HepG2 (cell line): ENCODE measurements at regions not wholly inside any gene's neighbourhood (a gene's known extent, or its start where the extent isn't known, plus 50 kb on each side); places are given as distances from the start of the nearest gene placed in this dataset.

Experiments
- ATAC-seq: fragments of 200-7000 bp; cut with Tn5 transposase; 3 replicates; pipeline ENCODE4 v1.9.1; 2020; ENCODE audit warnings: mild to moderate bottlenecking, moderate library complexity
- BruUV-seq: library from RNA; stranded (reverse); fragments of 400-500 nt; replicated peaks from 2 replicates; lab custom pipeline; 2021; lab: Mats Ljungman, UMichigan
- CTCF ChIA-PET: fragments of 300-600 bp; formaldehyde crosslinking; extraction: SDS; loops from one replicate; lab custom pipeline; 2021; ENCODE audit warnings: low total read pairs, inconsistent platforms, low intra/inter-chr PET ratio; lab: Yijun Ruan, JAX
- POLR2A ChIA-PET: fragments of 350-600 bp; sonication (Branson Sonifier 250); formaldehyde crosslinking; loops from one replicate; lab custom pipeline; 2020; ENCODE audit warnings: antibody characterized with exemption, inconsistent platforms; lab: Yijun Ruan, JAX
- DNase-seq: peaks from one replicate; pipeline ENCODE4 v3.0.0-alpha.2; 2015; ENCODE audit warnings: low spot score
- FAIRE-seq: peaks from 3 replicates; lab custom pipeline; 2011; peaks lifted over from hg19 to GRCh38; lab: Jason Lieb, UNC
- H2AFZ ChIP-seq: one replicate; pipeline ENCODE4 v1.6.1; 2011; ENCODE audit warnings: low read length, inconsistent platforms
- H3K27ac ChIP-seq: fragments of 300-600 bp; 3 replicates; pipeline ENCODE4 v1.8.0; 2011; ENCODE audit warnings: mixed run types, mild to moderate bottlenecking, mixed read lengths, low read length, inconsistent platforms; ENCODE audit not compliant: insufficient read depth; ENCODE audit errors: extremely low read length
- H3K27me3 ChIP-seq, 2 experiments: fragments of 200-600 bp in 1 of 2; 2 replicates in 1 of 2; 3 replicates in 1 of 2; pipeline versions ENCODE4 v1.6.0 to v1.8.0; 2011; ENCODE audit warnings: low read length in 2 of 2, mild to moderate bottlenecking in 2 of 2, moderate library complexity in 2 of 2, inconsistent platforms in 1 of 2; ENCODE audit not compliant: insufficient read depth in 2 of 2, control insufficient read depth in 1 of 2
- H3K36me3 ChIP-seq, 2 experiments: fragments of 200-600 bp in 1 of 2; replicated peaks in 1 of 2; 2 replicates in 1 of 2; 3 replicates in 1 of 2; pipeline versions ENCODE4 v1.5.1 to v1.8.0; 2011; ENCODE audit warnings: low read length in 2 of 2, inconsistent platforms in 1 of 2; ENCODE audit not compliant: insufficient read depth in 2 of 2, control insufficient read depth in 1 of 2
- H3K4me1 ChIP-seq: 2 replicates; pipeline ENCODE4 v1.5.1; 2012; ENCODE audit warnings: low read length, inconsistent platforms; ENCODE audit not compliant: insufficient read depth
- H3K4me2 ChIP-seq: 2 replicates; pipeline ENCODE4 v1.6.0; 2011; ENCODE audit warnings: low read depth, low read length, inconsistent platforms
- H3K4me3 ChIP-seq, 3 experiments: fragments of 200-600 bp in 1 of 3; sonication (generic), shearing (Covaris generic) in 1 of 3; replicated peaks in 1 of 3; 2 replicates each; pipeline ENCODE4 v1.5.1; 2011 to 2016; ENCODE audit warnings: low read length in 3 of 3, inconsistent platforms in 2 of 3, low read depth in 2 of 3, mild to moderate bottlenecking in 2 of 3, control low read depth in 1 of 3, mixed read lengths in 1 of 3; ENCODE audit not compliant: insufficient read depth in 1 of 3
- H3K79me2 ChIP-seq: one replicate; pipeline ENCODE4 v1.6.1; 2011; ENCODE audit warnings: low read length, inconsistent platforms; ENCODE audit not compliant: insufficient read depth
- H3K9ac ChIP-seq: 2 replicates; pipeline ENCODE4 v1.6.0; 2011; ENCODE audit warnings: mild to moderate bottlenecking, low read depth, low read length, inconsistent platforms; ENCODE audit not compliant: insufficient read depth
- H3K9me3 ChIP-seq: 2 replicates; pipeline ENCODE4 v1.5.1; 2012; ENCODE audit warnings: mild to moderate bottlenecking, low read length
- H4K20me1 ChIP-seq: 2 replicates; pipeline ENCODE4 v1.6.0; 2011; ENCODE audit warnings: inconsistent platforms, mild to moderate bottlenecking, low read length, moderate library complexity; ENCODE audit not compliant: insufficient read depth
- CBX2 ChIP-seq, 2 experiments: fragments of 200-600 bp in 1 of 2; sonication (generic); formaldehyde crosslinking in 1 of 2; IDR thresholded peaks; 2 replicates each; pipeline versions ENCODE4 v1.7.0 to v1.8.1; 2018 to 2022; ENCODE audit warnings: low read depth in 2 of 2, low read length in 1 of 2, mild to moderate bottlenecking in 1 of 2, missing genetic modification reagents in 1 of 2
- HMGA1 ChIP-seq: sonication (generic); formaldehyde crosslinking; conservative IDR thresholded peaks from 2 replicates; pipeline ENCODE4 v1.4.0; 2020; ENCODE audit warnings: missing genetic modification reagents
- JUN ChIP-seq: sonication (generic); formaldehyde crosslinking; IDR thresholded peaks from 2 replicates; pipeline ENCODE4 v1.4.0; 2020; ENCODE audit warnings: mild to moderate bottlenecking, missing genetic modification reagents
- KLF15 ChIP-seq: sonication (generic); formaldehyde crosslinking; IDR thresholded peaks from 2 replicates; pipeline ENCODE4 v1.8.1; 2023; ENCODE audit warnings: borderline replicate concordance, mild to moderate bottlenecking, inconsistent platforms, missing genetic modification reagents, mixed read lengths
- MED1 ChIP-seq: sonication (generic); formaldehyde crosslinking; IDR thresholded peaks from 2 replicates; pipeline ENCODE4 v1.4.0; 2020; ENCODE audit warnings: missing genetic modification reagents
- NFYC ChIP-seq: IDR thresholded peaks from 2 replicates; pipeline ENCODE4 v1.6.1; 2016; ENCODE audit warnings: missing genetic modification reagents, missing compliant biosample characterization
- SAFB2 ChIP-seq: sonication (generic); formaldehyde crosslinking; IDR thresholded peaks from 2 replicates; pipeline ENCODE4 v1.5.1; 2020; ENCODE audit warnings: missing genetic modification reagents, low read depth, mild to moderate bottlenecking, borderline replicate concordance
- ZNF740 ChIP-seq: sonication (generic); formaldehyde crosslinking; IDR thresholded peaks from 2 replicates; pipeline ENCODE4 v1.4.0; 2020; ENCODE audit warnings: missing genetic modification reagents
- ZNF746 ChIP-seq: sonication (generic); formaldehyde crosslinking; IDR thresholded peaks from 2 replicates; pipeline ENCODE4 v1.8.0; 2022; ENCODE audit warnings: mild to moderate bottlenecking, missing genetic modification reagents
- ZNF879 ChIP-seq: sonication (generic); formaldehyde crosslinking; IDR thresholded peaks from 2 replicates; pipeline ENCODE4 v1.8.1; 2023; ENCODE audit warnings: missing genetic modification reagents
- ZSCAN29 ChIP-seq: sonication (generic); formaldehyde crosslinking; conservative IDR thresholded peaks from 2 replicates; pipeline ENCODE4 v1.4.0; 2020; ENCODE audit warnings: mild to moderate bottlenecking, missing genetic modification reagents
- WGBS: methylation state at CpG from one replicate; pipeline ENCODE4 v1.1.6; 2017; ENCODE audit warnings: low lambda C conversion rate; 5-methylcytosine and 5-hydroxymethylcytosine counted together
- in situ Hi-C: cut with HindIII; loops from 2 replicates; pipeline ENCODE4 v1.10.0; 2017; ENCODE audit warnings: low pct_unique_long_range_greater_than_20kb; ENCODE audit not compliant: extremely low pct_ligation_motif_present
- intact Hi-C: fragments of 100-400 bp; cut with micrococcal nuclease; formaldehyde crosslinking; loops from one replicate; pipeline ENCODE4 v1.10.0; 2022; ENCODE audit not compliant: unreplicated experiment

- no peaks in the 10 kb centered on the region for H4K20me1 ChIP-seq
- H3K9me3 ChIP-seq, result no peaks in the 10 kb centered on the region
- TF ChIP-seq SAFB2 (CRISPR knock-in tag), result no peak
- peak; percentile 99 for TF ChIP-seq ZSCAN29
- no peak for TF ChIP-seq NFYC
- ATAC-seq (no peak), DNase-seq (no peak), FAIRE-seq (no peak)
- intact Hi-C loops (no loop called here), in situ Hi-C loops (no loop called here)
- ChIA-PET POLR2A (no interaction called here), CTCF (no interaction called here)
- peaks cover 31% of the 10 kb centered on the region for H3K4me1 ChIP-seq
- H3K4me2 ChIP-seq, result no peak overlapping the region
- H2AFZ ChIP-seq, result no peak overlapping the region
- no peaks in the 10 kb centered on the region for H3K79me2 ChIP-seq
- H3K27ac ChIP-seq, result no peak overlapping the region
- no peak overlapping the region for H3K9ac ChIP-seq
- BruUV-seq, result no TSS peak
- 28% methylated on average over 10 of the region's 20 CpGs for WGBS
- no peaks in the 10 kb centered on the region for H3K36me3 ChIP-seq
- peaks cover 8 to 34% of the 10 kb centered on the region in 2 experiments; a peak in 4 of 5 replicates for H3K27me3 ChIP-seq
- no peak overlapping the region for H3K4me3 ChIP-seq
These were observed 94.9 kb upstream of the CTDP1 start for GRCh38 chr18:79584491-79585394.

- H3K79me2 ChIP-seq, result no peaks in the 10 kb centered on the region
- no peak for DNase-seq
- no peak overlapping the region for H3K4me2 ChIP-seq
- H3K27me3 ChIP-seq, result peaks cover 12 to 40% of the 10 kb centered on the region in 2 experiments; a peak in 4 of 5 replicates
- peaks cover 40% of the 10 kb centered on the region for H3K4me1 ChIP-seq
- no peaks in the 10 kb centered on the region for H3K36me3 ChIP-seq
- H3K4me3 ChIP-seq, result no peak overlapping the region
- H2AFZ ChIP-seq, result no peak overlapping the region
- H3K27ac ChIP-seq, result no peak overlapping the region
- no peaks in the 10 kb centered on the region for H4K20me1 ChIP-seq
- no peaks in the 10 kb centered on the region for H3K9me3 ChIP-seq
- peak; percentile 37 for ATAC-seq
- FAIRE-seq, result no peak
- intact Hi-C loops, result no loop called here
- no peak overlapping the region for H3K9ac ChIP-seq
- WGBS, result 39% methylated on average over 19 of the region's 20 CpGs
- CTCF ChIA-PET, result no interaction called here
- TF ChIP-seq KLF15, result no peak
- TF ChIP-seq CBX2 (IDR thresholded peaks at IDR 0.05; ENCODE audit: low read depth, low read length), result no peak
- TF ChIP-seq CBX2 (CRISPR knock-in tag; IDR thresholded peaks at IDR 0.05; ENCODE audit: low read depth), result no peak
- no peak for TF ChIP-seq ZNF740 (CRISPR knock-in tag)
- TF ChIP-seq HMGA1, result no peak
- no peak for TF ChIP-seq MED1 (CRISPR knock-in tag)
- no peak for TF ChIP-seq JUN
- no peak for TF ChIP-seq ZNF879 (CRISPR knock-in tag)
- no peak for TF ChIP-seq ZNF746 (CRISPR knock-in tag)
- in situ Hi-C loops, result no loop called here
- POLR2A ChIA-PET, result no interaction called here
- BruUV-seq, result no TSS peak
These were observed 93.9 kb upstream of the CTDP1 start for GRCh38 chr18:79585395-79586370.
